Gastrocnemius medialis (tissue), 4 donors: ENCODE measurements at regions not wholly inside any gene's neighbourhood (a gene's known extent, or its start where the extent isn't known, plus 50 kb on each side); places are given as distances from the start of the nearest gene placed in this dataset.

Experiments
- ATAC-seq, 2 donors: fragments of 150-250 bp; one replicate each; pipeline ENCODE4 v1.9.1; 2016
- DNase-seq, 2 donors: peaks; one replicate each; pipeline ENCODE4 v3.0.0-alpha.2; 2019
- H3K27ac ChIP-seq, 4 donors: fragments of 200-600 bp; sonication (generic); 1 replicate in 1 of 4; 2 replicates in 3 of 4; pipeline ENCODE4 v1.5.1; 2016 to 2018; ENCODE audit warnings: mild to moderate bottlenecking in 2 of 4, moderate library complexity in 1 of 4
- H3K27me3 ChIP-seq, 3 donors: fragments of 200-600 bp; sonication (generic) in 2 of 3; 1 replicate in 1 of 3; 2 replicates in 2 of 3; pipeline versions ENCODE4 v1.5.1 to v1.6.0; 2016 to 2019; ENCODE audit warnings: mild to moderate bottlenecking in 1 of 3, moderate library complexity in 1 of 3
- H3K36me3 ChIP-seq, 2 donors: fragments of 200-600 bp; sonication (generic) in 1 of 2; one replicate each; pipeline ENCODE4 v1.5.1; 2017 to 2018
- H3K4me1 ChIP-seq, 2 donors: fragments of 200-600 bp; sonication (generic) in 1 of 2; one replicate each; pipeline ENCODE4 v1.5.1; 2016 to 2017; ENCODE audit warnings: mild to moderate bottlenecking in 2 of 2
- H3K4me3 ChIP-seq, 4 donors: fragments of 200-600 bp; sonication (generic) in 3 of 4; 1 replicate in 1 of 4; 2 replicates in 3 of 4; pipeline ENCODE4 v1.5.1; 2016 to 2019; ENCODE audit warnings: mild to moderate bottlenecking in 2 of 4
- H3K9me3 ChIP-seq, 3 donors: fragments of 200-600 bp; sonication (generic) in 2 of 3; 1 replicate in 1 of 3; 2 replicates in 2 of 3; pipeline ENCODE4 v1.5.1; 2016 to 2019
- CTCF ChIP-seq, 5 experiments: fragments of 450-650 bp in 3 of 5; fragments of 200-600 bp in 2 of 5; sonication (generic) in 2 of 5; IDR thresholded peaks in 4 of 5; conservative IDR thresholded peaks in 1 of 5; 1 replicate in 4 of 5; 2 replicates in 1 of 5; pipeline ENCODE4 v1.5.1; 2016 to 2019; ENCODE audit warnings: antibody characterized with exemption in 5 of 5, mild to moderate bottlenecking in 3 of 5, moderate library complexity in 3 of 5
- POLR2A ChIP-seq, 2 donors: fragments of 450-650 bp; IDR thresholded peaks; one replicate each; pipeline ENCODE4 v1.6.1; 2017; ENCODE audit warnings: antibody characterized with exemption in 2 of 2, mild to moderate bottlenecking in 2 of 2, moderate library complexity in 2 of 2
- in situ Hi-C, 4 donors: fragments of 200-750 bp; cut with MboI; loops; one replicate each; pipeline versions ENCODE4 v1.15.0 to v1.8.0; 2017; ENCODE audit warnings: low sequenced_read_pairs in 4 of 4
- intact Hi-C: fragments of 100-400 bp; cut with DNase I; formaldehyde crosslinking; loops from one replicate; pipeline ENCODE4 v1.15.1; 2023; ENCODE audit warnings: low total_unique reads

DNA sequence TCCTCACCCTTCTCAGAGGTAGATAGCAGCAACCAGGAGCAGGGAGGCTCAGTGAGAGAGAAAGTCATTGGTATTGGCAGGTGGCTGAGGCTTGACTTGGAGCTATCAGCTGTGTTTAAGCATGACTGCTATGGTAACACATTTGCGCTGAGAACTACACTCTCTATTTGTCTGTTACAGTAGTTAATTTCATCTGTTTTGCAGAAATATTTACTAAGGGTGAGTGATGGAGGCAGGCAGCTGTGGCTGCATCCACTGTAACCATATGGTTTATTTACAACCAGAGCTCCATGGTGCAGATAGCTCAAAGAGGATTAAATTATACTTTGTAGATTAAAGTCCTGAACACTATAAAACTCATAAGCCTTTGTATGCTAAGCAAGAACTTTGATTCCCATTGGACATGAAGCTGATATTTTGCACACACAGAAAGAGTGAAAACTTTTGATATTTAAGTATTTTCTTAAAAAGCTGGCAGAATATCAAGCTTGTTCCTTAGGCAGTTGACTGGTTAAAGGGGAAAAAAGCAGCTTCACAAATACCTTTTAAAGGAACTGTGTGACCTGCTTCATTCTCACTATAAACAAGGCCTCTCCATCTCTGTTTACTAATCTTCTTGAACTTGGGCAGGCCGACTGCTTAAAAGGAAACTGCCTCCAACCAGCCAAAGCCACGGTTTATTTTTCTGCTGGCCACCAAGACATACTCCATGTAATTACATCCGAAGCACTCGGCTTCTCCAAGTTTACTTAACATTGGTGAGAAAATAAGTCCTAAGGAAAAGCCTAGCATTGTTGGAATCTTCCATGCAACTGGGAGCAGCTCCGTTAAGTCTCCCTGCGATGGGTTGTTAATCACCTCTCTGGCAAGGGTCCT lies 299.8 kb upstream of the ZFHX3 start:
- intact Hi-C loops (no loop called here), in situ Hi-C loops (no loop called here)
- Histone ChIP-seq H3K27ac (no peak overlapping the region), H3K9me3 (no peaks in the 10 kb centered on the region), H3K36me3 (no peaks in the 10 kb centered on the region), H3K4me1 (no peaks in the 10 kb centered on the region), H3K4me3 (no peak overlapping the region), H3K27me3 (no peaks in the 10 kb centered on the region)
- no peak for TF ChIP-seq CTCF (IDR thresholded peaks at IDR 0.05 in 4 of 5, conservative IDR thresholded peaks at IDR 0.05 in 1 of 5)
- TF ChIP-seq POLR2A (IDR thresholded peaks at IDR 0.05) = no peak
- DNase-seq = no peak
- no peak for ATAC-seq

DNA sequence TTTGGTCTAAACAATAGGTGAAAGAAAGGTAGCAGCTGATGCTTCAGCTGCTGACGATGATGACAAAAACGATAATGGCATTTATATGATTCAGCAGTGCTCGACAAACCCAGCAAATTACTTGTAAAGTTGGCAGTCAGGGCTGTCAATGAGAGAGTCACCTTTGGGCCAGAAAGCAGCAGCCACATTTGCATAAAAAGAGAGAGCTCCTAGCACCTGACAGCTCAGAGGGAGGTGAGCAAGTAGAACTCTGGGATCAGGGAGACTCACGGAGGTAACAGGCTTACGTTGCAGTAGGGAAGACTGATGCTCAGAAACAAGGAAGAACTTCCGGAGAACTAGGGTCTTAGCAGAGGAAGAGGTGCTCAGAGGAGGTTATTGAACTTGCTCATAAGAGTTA lies 291.9 kb upstream of the ZFHX3 start:
- no peak overlapping the region for H3K4me3 ChIP-seq
- H3K9me3 ChIP-seq = no peaks in the 10 kb centered on the region
- no peak overlapping the region for H3K27ac ChIP-seq
- no peaks in the 10 kb centered on the region for H3K4me1 ChIP-seq
- no peak for ATAC-seq
- intact Hi-C loops = no loop called here
- in situ Hi-C loops = no loop called here
- H3K27me3 ChIP-seq = no peaks in the 10 kb centered on the region
- TF ChIP-seq CTCF (IDR thresholded peaks at IDR 0.05 in 4 of 5, conservative IDR thresholded peaks at IDR 0.05 in 1 of 5) = no peak
- no peak for TF ChIP-seq POLR2A (IDR thresholded peaks at IDR 0.05)
- no peaks in the 10 kb centered on the region for H3K36me3 ChIP-seq
- DNase-seq = no peak

GRCh38 chr16:73337373-73338296 lies 289.7 kb upstream of the ZFHX3 start:
- in situ Hi-C loops = no loop called here

More at GRCh38 chr16:73337373-73338296, 289.7 kb upstream of the ZFHX3 start:
- H3K4me3 ChIP-seq = no peak overlapping the region
- DNase-seq = no peak
- H3K36me3 ChIP-seq = no peaks in the 10 kb centered on the region
- TF ChIP-seq POLR2A (IDR thresholded peaks at IDR 0.05) (no peak), CTCF (IDR thresholded peaks at IDR 0.05 in 4 of 5, conservative IDR thresholded peaks at IDR 0.05 in 1 of 5) (no peak)
- no peak for ATAC-seq
- H3K27ac ChIP-seq = no peak overlapping the region
- H3K9me3 ChIP-seq = no peaks in the 10 kb centered on the region
- no peaks in the 10 kb centered on the region for H3K4me1 ChIP-seq
- H3K27me3 ChIP-seq = no peaks in the 10 kb centered on the region
- intact Hi-C loops = no loop called here
